ENCODE measurements at regions not wholly inside any gene's neighbourhood (a gene's known extent, or its start where the extent isn't known, plus 50 kb on each side); places are given as distances from the start of the nearest gene placed in this dataset.

DNA sequence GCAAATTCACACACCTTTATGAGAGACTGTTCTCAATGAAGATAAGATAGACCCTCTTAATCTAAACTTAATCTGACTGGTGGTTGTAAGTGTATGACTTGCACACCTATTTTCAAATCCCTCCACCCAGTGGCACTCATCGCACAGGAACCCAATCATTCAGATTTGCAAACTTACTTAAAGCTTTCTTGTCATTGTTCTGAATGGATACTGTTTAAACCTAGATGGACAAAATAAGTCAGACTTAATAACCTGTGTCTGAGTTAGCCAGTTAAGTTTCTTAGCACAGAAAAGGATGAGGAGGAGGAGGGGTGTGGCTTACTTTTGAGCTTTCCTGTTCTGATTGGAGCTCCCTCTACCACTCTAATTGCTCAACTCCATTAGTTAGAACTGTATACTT lies 252.4 kb upstream of the CCNH start (continued):
- TF ChIP-seq, protein P1, sequence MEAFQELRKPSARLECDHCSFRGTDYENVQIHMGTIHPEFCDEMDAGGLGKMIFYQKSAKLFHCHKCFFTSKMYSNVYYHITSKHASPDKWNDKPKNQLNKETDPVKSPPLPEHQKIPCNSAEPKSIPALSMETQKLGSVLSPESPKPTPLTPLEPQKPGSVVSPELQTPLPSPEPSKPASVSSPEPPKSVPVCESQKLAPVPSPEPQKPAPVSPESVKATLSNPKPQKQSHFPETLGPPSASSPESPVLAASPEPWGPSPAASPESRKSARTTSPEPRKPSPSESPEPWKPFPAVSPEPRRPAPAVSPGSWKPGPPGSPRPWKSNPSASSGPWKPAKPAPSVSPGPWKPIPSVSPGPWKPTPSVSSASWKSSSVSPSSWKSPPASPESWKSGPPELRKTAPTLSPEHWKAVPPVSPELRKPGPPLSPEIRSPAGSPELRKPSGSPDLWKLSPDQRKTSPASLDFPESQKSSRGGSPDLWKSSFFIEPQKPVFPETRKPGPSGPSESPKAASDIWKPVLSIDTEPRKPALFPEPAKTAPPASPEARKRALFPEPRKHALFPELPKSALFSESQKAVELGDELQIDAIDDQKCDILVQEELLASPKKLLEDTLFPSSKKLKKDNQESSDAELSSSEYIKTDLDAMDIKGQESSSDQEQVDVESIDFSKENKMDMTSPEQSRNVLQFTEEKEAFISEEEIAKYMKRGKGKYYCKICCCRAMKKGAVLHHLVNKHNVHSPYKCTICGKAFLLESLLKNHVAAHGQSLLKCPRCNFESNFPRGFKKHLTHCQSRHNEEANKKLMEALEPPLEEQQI (IDR thresholded peaks at IDR 0.05) = no peak
- TF ChIP-seq ZC3H4 (CRISPR knock-in tag; IDR thresholded peaks at IDR 0.05; ENCODE audit: borderline replicate concordance) (no peak), ZNF696 (CRISPR knock-in tag; conservative IDR thresholded peaks at IDR 0.05) (no peak), SREBF1 (IDR thresholded peaks at IDR 0.05; ENCODE audit: borderline replicate concordance, low read depth, low read length) (no peak), PCBP2 (IDR thresholded peaks at IDR 0.05; ENCODE audit: low read depth, low read length, poor library complexity, severe bottlenecking) (no peak), MEIS2 (IDR thresholded peaks at IDR 0.05; ENCODE audit: partially characterized antibody) (no peak)

DNA sequence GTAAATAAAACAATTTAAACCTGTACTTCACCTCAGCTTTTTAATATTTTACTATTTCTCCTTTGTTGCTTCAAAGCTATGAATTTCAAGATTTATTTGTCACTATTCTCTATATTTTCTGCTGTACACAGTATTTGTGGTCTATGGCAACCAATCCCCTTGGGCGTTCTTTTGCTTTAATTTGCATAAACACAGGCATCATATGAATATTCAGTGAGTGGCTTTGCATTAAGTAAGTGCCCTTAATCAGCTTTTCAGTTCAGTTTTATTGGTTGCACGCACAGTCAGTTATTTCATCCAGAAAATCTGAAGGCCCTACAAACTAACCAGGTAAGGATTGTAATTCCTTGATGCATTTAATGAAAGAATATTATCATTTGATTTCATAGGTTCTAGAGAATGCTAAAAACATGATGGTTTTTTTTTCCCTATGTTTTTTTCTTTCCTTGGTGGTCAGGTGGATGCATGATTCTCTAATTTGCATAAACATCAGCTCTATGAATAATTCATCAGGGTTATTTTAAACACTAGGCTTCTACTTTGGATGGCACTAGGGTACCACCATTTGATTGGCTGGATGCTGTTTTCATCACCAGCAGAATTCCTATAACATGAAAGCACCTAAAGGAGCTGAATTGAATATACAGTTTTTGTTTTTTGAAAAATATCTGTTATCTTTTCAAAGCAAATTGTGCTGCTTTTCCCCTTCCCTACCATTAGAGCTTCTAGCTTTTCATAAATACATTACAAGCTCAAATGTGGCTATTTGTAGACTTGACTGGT lies 249.2 kb upstream of the CCNH start:
- no peaks in the 10 kb centered on the region for H4K20me1 ChIP-seq (replicated peaks; ENCODE audit: control insufficient read depth, insufficient read depth, low read length)
- no peak overlapping the region for H3K4me2 ChIP-seq (ENCODE audit: insufficient read depth, low read length)
- no peak overlapping the region for H2AFZ ChIP-seq (ENCODE audit: low read depth, low read length)
- TF ChIP-seq SPI1 (IDR thresholded peaks at IDR 0.05; ENCODE audit: borderline replicate concordance, low read depth, low read length) (no peak), RFX1 (IDR thresholded peaks at IDR 0.05) (no peak), PHB2 (IDR thresholded peaks at IDR 0.05; ENCODE audit: low read depth) (no peak), MAFF (IDR thresholded peaks at IDR 0.05; ENCODE audit: low read length) (no peak), TEAD1 (CRISPR knock-in tag; IDR thresholded peaks at IDR 0.05) (no peak), PHF20 (IDR thresholded peaks at IDR 0.05; ENCODE audit: partially characterized antibody) (no peak), ZNF24 (IDR thresholded peaks at IDR 0.05) (no peak), SMAD1 (IDR thresholded peaks at IDR 0.05; ENCODE audit: low read depth, low read length, partially characterized antibody) (no peak), KAT2B (IDR thresholded peaks at IDR 0.05; ENCODE audit: low read depth, low read length) (no peak), TCF7L2 (IDR thresholded peaks at IDR 0.05; ENCODE audit: low read depth, low read length) (no peak)
- TF ChIP-seq, protein P2, sequence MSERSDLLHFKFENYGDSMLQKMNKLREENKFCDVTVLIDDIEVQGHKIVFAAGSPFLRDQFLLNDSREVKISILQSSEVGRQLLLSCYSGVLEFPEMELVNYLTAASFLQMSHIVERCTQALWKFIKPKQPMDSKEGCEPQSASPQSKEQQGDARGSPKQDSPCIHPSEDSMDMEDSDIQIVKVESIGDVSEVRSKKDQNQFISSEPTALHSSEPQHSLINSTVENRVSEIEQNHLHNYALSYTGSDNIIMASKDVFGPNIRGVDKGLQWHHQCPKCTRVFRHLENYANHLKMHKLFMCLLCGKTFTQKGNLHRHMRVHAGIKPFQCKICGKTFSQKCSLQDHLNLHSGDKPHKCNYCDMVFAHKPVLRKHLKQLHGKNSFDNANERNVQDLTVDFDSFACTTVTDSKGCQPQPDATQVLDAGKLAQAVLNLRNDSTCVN (CRISPR knock-in tag; IDR thresholded peaks at IDR 0.05) = no peak
- no peaks in the 10 kb centered on the region for H3K9me1 ChIP-seq (ENCODE audit: control insufficient read depth, insufficient read depth, low read length)
- 0% methylated on average over 2 of the region's 2 CpGs for WGBS (ENCODE audit: insufficient coverage, low coverage, missing lambda C conversion rate)
- H3K36me3 ChIP-seq (ENCODE audit: control insufficient read depth, insufficient read depth, low read length) = no peaks in the 10 kb centered on the region
- H3K9me3 ChIP-seq (replicated peaks; ENCODE audit: control insufficient read depth, insufficient read depth, low read depth, low read length) = no peaks in the 10 kb centered on the region; the same call in 1 of the 2 replicates
- H3K4me3 ChIP-seq = no peak overlapping the region
- no TSS peak for BruUV-seq (replicated peaks)
- intact Hi-C loops (cut with micrococcal nuclease) = no loop called here
- DNase-seq (ENCODE audit: extremely low read depth in 1 of 4, low spot score in 3 of 4) (no peak), ATAC-seq (no peak), FAIRE-seq (no peak)
- POLR2A ChIA-PET = no interaction called here
- in situ Hi-C loops (cut with MboI) = no loop called here
- H3K27ac ChIP-seq (ENCODE audit: extremely low read depth, low read depth, low read length) = no peak overlapping the region
- H3K9ac ChIP-seq (ENCODE audit: insufficient read depth in 1 of 2, low read depth in 2 of 2, low read length in 2 of 2) = no peak overlapping the region
- CTCF ChIA-PET (ENCODE audit: low intra/inter-chr PET ratio) = no interaction called here
- no peaks in the 10 kb centered on the region for H3K4me1 ChIP-seq (replicated peaks in 1 of 2; ENCODE audit: control insufficient read depth in 2 of 2, insufficient read depth in 2 of 2, low read length in 2 of 2)
- H3K27me3 ChIP-seq (ENCODE audit: control insufficient read depth in 2 of 2, insufficient read depth in 2 of 2, low read length in 2 of 2) = no peaks in the 10 kb centered on the region
- no peaks in the 10 kb centered on the region for H3K79me2 ChIP-seq (ENCODE audit: control insufficient read depth, insufficient read depth, low read length)

All from K562 (cell line).